DMS53 treated with DMSO at 0.1 percent for 48 hours (cell line): ENCODE measurements at regions not wholly inside any gene's neighbourhood (a gene's known extent, or its start where the extent isn't known, plus 50 kb on each side); places are given as distances from the start of the nearest gene placed in this dataset.
"Not testable (repeated sequence)": the region's sequence is repeated elsewhere in the genome, so short reads cannot be mapped to it uniquely, and the experiment has no call there.

Experiments used
- DNase-seq: peaks from one replicate; lab custom pipeline; 2025; ENCODE audit not compliant: unreplicated experiment; lab: John Stamatoyannopoulos, UW

- DNase-seq = no peak
Measured at GRCh38 chr1:219434285-219434922, 178.5 kb downstream of the ZC3H11B start.

- no peak for DNase-seq
Measured at GRCh38 chr1:219433496-219434131, 179.3 kb downstream of the ZC3H11B start.

- no peak for DNase-seq
Measured at GRCh38 chr1:219433001-219433400, 179.9 kb downstream of the ZC3H11B start.

GRCh38 chr1:219432191-219432606 is 180.7 kb downstream of the ZC3H11B start:
- DNase-seq = no peak

GRCh38 chr1:219430419-219430818 is 182.5 kb downstream of the ZC3H11B start:
- DNase-seq = no peak

- DNase-seq = no peak
Measured at GRCh38 chr1:219428651-219429050, 184.3 kb downstream of the ZC3H11B start.

GRCh38 chr1:219427989-219428388 is 184.9 kb downstream of the ZC3H11B start:
- DNase-seq = no peak

GRCh38 chr1:219427403-219427802 is 185.5 kb downstream of the ZC3H11B start:
- no peak for DNase-seq

GRCh38 chr1:219422811-219423598 is 189.9 kb downstream of the ZC3H11B start:
- DNase-seq = no peak

GRCh38 chr1:219420913-219421312 is 192.0 kb downstream of the ZC3H11B start:
- DNase-seq = no peak

- DNase-seq = no peak
Measured at GRCh38 chr1:219419860-219420259, 193.0 kb downstream of the ZC3H11B start.

GRCh38 chr1:219419065-219419464 is 193.8 kb downstream of the ZC3H11B start:
- no peak for DNase-seq

- DNase-seq = no peak
Measured at GRCh38 chr1:219417610-219418009, 195.3 kb downstream of the ZC3H11B start.

GRCh38 chr1:219416598-219417238 is 196.2 kb downstream of the ZC3H11B start:
- DNase-seq = peak; percentile 89

- no peak for DNase-seq
Measured at GRCh38 chr1:219415915-219416314, 197.0 kb downstream of the ZC3H11B start.

GRCh38 chr1:219415433-219415832 is 197.5 kb downstream of the ZC3H11B start:
- no peak for DNase-seq

GRCh38 chr1:219414250-219414649 is 198.7 kb downstream of the ZC3H11B start:
- peak; percentile 89 for DNase-seq

GRCh38 chr1:219413536-219413935 is 199.4 kb downstream of the ZC3H11B start:
- peak; percentile 53 for DNase-seq

GRCh38 chr1:219412772-219413171 is 200.1 kb downstream of the ZC3H11B start:
- no peak for DNase-seq

GRCh38 chr1:219410721-219411120 is 202.2 kb downstream of the ZC3H11B start:
- DNase-seq = not testable (repeated sequence)

- no peak for DNase-seq
Measured at GRCh38 chr1:219405531-219406331, 207.2 kb downstream of the ZC3H11B start.
